OCI-LY1 (cell line): ENCODE measurements at regions not wholly inside any gene's neighbourhood (a gene's known extent, or its start where the extent isn't known, plus 50 kb on each side); places are given as distances from the start of the nearest gene placed in this dataset.

ENCODE experiments used
- H2AFZ ChIP-seq: fragments of 200-600 bp; sonication (generic), shearing (Covaris generic); 2 replicates; pipeline ENCODE4 v1.6.0; 2014; ENCODE audit warnings: antibody characterized with exemption, mild to moderate bottlenecking, low read length
- H3F3A ChIP-seq: fragments of 200-600 bp; sonication (generic), shearing (Covaris generic); 2 replicates; pipeline ENCODE4 v1.6.0; 2014; ENCODE audit warnings: mild to moderate bottlenecking, antibody characterized with exemption, low read length, moderate library complexity; ENCODE audit not compliant: insufficient read depth
- H3K27ac ChIP-seq: fragments of 200-600 bp; sonication (generic); 2 replicates; pipeline ENCODE4 v1.5.1; 2014; ENCODE audit warnings: low read length, mixed run types, mild to moderate bottlenecking, low read depth; ENCODE audit not compliant: poor library complexity, severe bottlenecking
- H3K27me3 ChIP-seq: fragments of 200-600 bp; sonication (generic); 2 replicates; pipeline ENCODE4 v1.6.0; 2014; ENCODE audit warnings: antibody characterized with exemption, mild to moderate bottlenecking, low read length, moderate library complexity; ENCODE audit not compliant: insufficient read depth
- H3K36me3 ChIP-seq: fragments of 200-600 bp; sonication (generic); 2 replicates; pipeline ENCODE4 v1.6.1; 2014; ENCODE audit warnings: mild to moderate bottlenecking, antibody characterized with exemption, low read length, moderate library complexity, mixed read lengths; ENCODE audit not compliant: insufficient read depth
- H3K4me1 ChIP-seq: fragments of 200-600 bp; sonication (generic); 2 replicates; pipeline ENCODE4 v1.5.1; 2014; ENCODE audit warnings: mild to moderate bottlenecking, low read length, moderate library complexity; ENCODE audit not compliant: insufficient read depth, severe bottlenecking
- H3K4me2 ChIP-seq: fragments of 200-600 bp; sonication (generic), shearing (Covaris generic); 2 replicates; pipeline ENCODE4 v1.6.1; 2014; ENCODE audit warnings: low read length
- H3K4me3 ChIP-seq: fragments of 200-600 bp; sonication (generic); 2 replicates; pipeline ENCODE4 v1.5.1; 2014; ENCODE audit warnings: low read length, low read depth, mild to moderate bottlenecking, mixed read lengths; ENCODE audit not compliant: poor library complexity, severe bottlenecking
- H3K79me2 ChIP-seq: fragments of 200-600 bp; shearing (Covaris generic); 2 replicates; pipeline ENCODE4 v1.6.1; 2016; ENCODE audit warnings: mixed run types, low read length, mixed read lengths; ENCODE audit not compliant: insufficient read depth
- H3K9ac ChIP-seq: fragments of 200-600 bp; sonication (generic), shearing (Covaris generic); 2 replicates; pipeline ENCODE4 v1.6.1; 2014; ENCODE audit warnings: mild to moderate bottlenecking, low read length, mixed read lengths
- H3K9me2 ChIP-seq: fragments of 200-600 bp; sonication (generic), shearing (Covaris generic); 2 replicates; pipeline ENCODE4 v1.6.1; 2014; ENCODE audit warnings: low read depth, mild to moderate bottlenecking, low read length, mixed read lengths
- H3K9me3 ChIP-seq: fragments of 200-600 bp; shearing (Covaris generic); 2 replicates; pipeline ENCODE4 v1.6.1; 2014; ENCODE audit warnings: low read length, mixed read lengths
- H4K20me1 ChIP-seq: fragments of 200-600 bp; sonication (generic), shearing (Covaris generic); 2 replicates; pipeline ENCODE4 v1.6.0; 2016; ENCODE audit warnings: mild to moderate bottlenecking, low read length; ENCODE audit not compliant: insufficient read depth
- EZH2 ChIP-seq: fragments of 200-600 bp; sonication (generic), shearing (Covaris generic); IDR thresholded peaks from 2 replicates; pipeline ENCODE4 v1.8.0; 2017; ENCODE audit warnings: borderline replicate concordance, mixed run types, mild to moderate bottlenecking, antibody characterized with exemption, low read length, moderate library complexity, mixed read lengths
- TF ChIP-seq, protein P1 (sequence below): fragments of 200-600 bp; sonication (generic), shearing (Covaris generic); IDR thresholded peaks from 2 replicates; pipeline ENCODE4 v1.5.1; 2017; ENCODE audit warnings: mild to moderate bottlenecking, antibody characterized with exemption, low read length, moderate library complexity, mixed read lengths

DNA sequence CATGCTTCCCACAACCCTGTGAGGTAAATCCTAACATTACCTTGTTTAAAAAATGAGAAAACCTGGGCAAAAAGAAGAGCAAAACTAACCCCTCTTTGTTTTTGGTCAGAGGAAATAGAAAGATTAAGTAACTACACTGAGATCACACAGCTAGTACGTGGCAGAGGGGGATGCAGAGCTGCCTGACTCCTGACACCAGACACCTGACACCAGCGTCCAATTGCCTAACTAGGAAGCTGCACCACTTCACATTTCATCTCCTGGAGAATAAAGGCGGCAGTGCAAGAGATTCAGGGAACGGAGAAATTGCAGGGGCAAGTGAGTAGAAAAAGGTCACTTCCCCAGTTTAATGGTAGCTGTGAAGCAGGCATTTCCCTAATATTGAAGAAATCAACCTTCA lies 229.3 kb upstream of the PTBP2 start:
- Histone ChIP-seq H4K20me1 (no peaks in the 10 kb centered on the region), H3F3A (no peaks in the 10 kb centered on the region), H2AFZ (no peak overlapping the region), H3K9me3 (no peaks in the 10 kb centered on the region), H3K9ac (no peak overlapping the region), H3K27ac (no peak overlapping the region), H3K36me3 (no peaks in the 10 kb centered on the region), H3K4me3 (no peak overlapping the region), H3K27me3 (no peaks in the 10 kb centered on the region), H3K9me2 (no peaks in the 10 kb centered on the region), H3K4me2 (no peak overlapping the region), H3K79me2 (no peaks in the 10 kb centered on the region), H3K4me1 (no peaks in the 10 kb centered on the region)
- TF ChIP-seq EZH2 = no peak
- TF ChIP-seq, protein P1, sequence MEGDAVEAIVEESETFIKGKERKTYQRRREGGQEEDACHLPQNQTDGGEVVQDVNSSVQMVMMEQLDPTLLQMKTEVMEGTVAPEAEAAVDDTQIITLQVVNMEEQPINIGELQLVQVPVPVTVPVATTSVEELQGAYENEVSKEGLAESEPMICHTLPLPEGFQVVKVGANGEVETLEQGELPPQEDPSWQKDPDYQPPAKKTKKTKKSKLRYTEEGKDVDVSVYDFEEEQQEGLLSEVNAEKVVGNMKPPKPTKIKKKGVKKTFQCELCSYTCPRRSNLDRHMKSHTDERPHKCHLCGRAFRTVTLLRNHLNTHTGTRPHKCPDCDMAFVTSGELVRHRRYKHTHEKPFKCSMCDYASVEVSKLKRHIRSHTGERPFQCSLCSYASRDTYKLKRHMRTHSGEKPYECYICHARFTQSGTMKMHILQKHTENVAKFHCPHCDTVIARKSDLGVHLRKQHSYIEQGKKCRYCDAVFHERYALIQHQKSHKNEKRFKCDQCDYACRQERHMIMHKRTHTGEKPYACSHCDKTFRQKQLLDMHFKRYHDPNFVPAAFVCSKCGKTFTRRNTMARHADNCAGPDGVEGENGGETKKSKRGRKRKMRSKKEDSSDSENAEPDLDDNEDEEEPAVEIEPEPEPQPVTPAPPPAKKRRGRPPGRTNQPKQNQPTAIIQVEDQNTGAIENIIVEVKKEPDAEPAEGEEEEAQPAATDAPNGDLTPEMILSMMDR = no peak

DNA sequence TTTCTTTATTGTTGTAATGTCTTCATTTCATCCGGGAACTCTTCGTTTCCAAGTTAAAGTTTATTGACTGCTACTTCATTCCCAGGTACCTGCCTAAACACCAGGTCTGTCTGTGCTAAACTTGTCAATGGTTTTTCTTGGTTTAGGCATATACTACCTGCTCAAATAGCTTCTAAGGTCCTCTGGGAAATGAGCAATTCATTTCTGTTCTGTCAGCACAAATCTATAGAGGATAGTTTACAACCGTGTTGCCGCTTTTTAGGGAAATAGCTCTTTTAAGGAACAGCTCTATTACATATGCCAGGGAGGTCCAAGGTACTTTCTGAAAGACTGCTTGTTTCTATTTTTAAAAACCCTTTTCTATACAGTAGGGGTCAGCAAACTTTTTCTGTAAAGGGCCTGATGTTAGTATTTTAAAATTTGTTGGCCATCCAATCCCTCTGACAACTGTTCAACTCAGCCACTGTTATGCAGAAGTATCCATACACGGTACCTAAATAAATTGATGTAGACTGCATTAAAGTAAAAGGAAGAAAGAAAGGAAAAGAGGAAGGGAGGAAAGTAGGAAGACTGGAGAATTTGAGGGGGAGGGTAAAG lies 222.7 kb upstream of the PTBP2 start:
- TF ChIP-seq EZH2 = no peak
- TF ChIP-seq, protein P1 = no peak
- H2AFZ ChIP-seq = no peak overlapping the region
- H3K9ac ChIP-seq = no peak overlapping the region
- H3K4me3 ChIP-seq = no peak overlapping the region
- H4K20me1 ChIP-seq = no peaks in the 10 kb centered on the region
- H3K4me2 ChIP-seq = no peak overlapping the region
- H3K9me3 ChIP-seq = no peaks in the 10 kb centered on the region
- H3K4me1 ChIP-seq = no peaks in the 10 kb centered on the region
- H3K27ac ChIP-seq = no peak overlapping the region
- H3K27me3 ChIP-seq = no peaks in the 10 kb centered on the region
- no peaks in the 10 kb centered on the region for H3F3A ChIP-seq
- H3K9me2 ChIP-seq = no peaks in the 10 kb centered on the region
- H3K36me3 ChIP-seq = no peaks in the 10 kb centered on the region
- H3K79me2 ChIP-seq = no peaks in the 10 kb centered on the region

DNA sequence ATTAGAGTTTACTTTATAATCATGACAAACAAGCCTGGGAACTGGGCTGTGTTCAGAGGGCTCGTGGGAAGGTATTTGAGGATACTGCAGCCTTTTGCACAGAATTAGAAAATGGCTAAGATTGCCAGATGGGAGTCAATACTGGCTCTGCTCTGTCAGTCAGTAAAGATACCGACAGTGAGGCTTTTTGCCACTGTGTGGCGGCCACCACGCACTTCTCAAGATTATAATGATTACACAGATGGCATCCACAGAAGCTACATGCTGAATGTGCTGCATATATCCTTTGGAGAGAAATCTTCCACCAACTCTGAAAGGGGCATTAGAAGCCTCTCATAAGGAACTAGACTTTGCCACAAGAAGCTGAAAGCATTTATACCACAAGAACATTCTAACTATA lies 213.4 kb upstream of the PTBP2 start:
- Histone ChIP-seq H2AFZ (no peak overlapping the region), H3K9ac (no peak overlapping the region), H4K20me1 (no peaks in the 10 kb centered on the region), H3K4me3 (no peak overlapping the region), H3K9me3 (no peaks in the 10 kb centered on the region), H3K4me2 (no peak overlapping the region), H3K27ac (no peak overlapping the region), H3K79me2 (no peaks in the 10 kb centered on the region), H3K36me3 (no peaks in the 10 kb centered on the region), H3K4me1 (no peaks in the 10 kb centered on the region), H3F3A (no peaks in the 10 kb centered on the region), H3K9me2 (no peaks in the 10 kb centered on the region), H3K27me3 (no peaks in the 10 kb centered on the region)
- no peak for TF ChIP-seq EZH2
- TF ChIP-seq, protein P1 = no peak; the same call in 1 of the 2 replicates
